ENCODE measurements at regions not wholly inside any gene's neighbourhood (a gene's known extent, or its start where the extent isn't known, plus 50 kb on each side); places are given as distances from the start of the nearest gene placed in this dataset.

GRCh38 chr20:11549172-11550103 lies 368.3 kb upstream of the BTBD3 start:
- Histone ChIP-seq H3K36me3 (no peaks in the 10 kb centered on the region), H3K27ac (no peak overlapping the region), H3K27me3 (no peaks in the 10 kb centered on the region), H3K4me1 (no peaks in the 10 kb centered on the region), H3K4me3 (no peak overlapping the region), H3K9me3 (no peaks in the 10 kb centered on the region)
- TF ChIP-seq CTCF (IDR thresholded peaks at IDR 0.05) (no peak), POLR2A (IDR thresholded peaks at IDR 0.05) (no peak)
- no peak for DNase-seq

- Histone ChIP-seq H3K27me3 (no peaks in the 10 kb centered on the region), H3K27ac (no peak overlapping the region), H3K36me3 (no peaks in the 10 kb centered on the region), H3K9me3 (no peaks in the 10 kb centered on the region), H3K4me1 (no peaks in the 10 kb centered on the region), H3K4me3 (no peak overlapping the region)
- no peak for TF ChIP-seq POLR2A (IDR thresholded peaks at IDR 0.05)
- no peak for TF ChIP-seq CTCF (IDR thresholded peaks at IDR 0.05)
- DNase-seq = no peak
Observed at GRCh38 chr20:11550657-11551338, 366.9 kb upstream of the BTBD3 start.

GRCh38 chr20:11551479-11551878 lies 366.2 kb upstream of the BTBD3 start:
- no peaks in the 10 kb centered on the region for H3K36me3 ChIP-seq
- H3K4me3 ChIP-seq = no peak overlapping the region
- H3K27me3 ChIP-seq = no peaks in the 10 kb centered on the region
- H3K9me3 ChIP-seq = no peaks in the 10 kb centered on the region
- no peak for DNase-seq
- TF ChIP-seq CTCF (IDR thresholded peaks at IDR 0.05) = no peak
- TF ChIP-seq POLR2A (IDR thresholded peaks at IDR 0.05) = no peak
- H3K4me1 ChIP-seq = no peaks in the 10 kb centered on the region
- no peak overlapping the region for H3K27ac ChIP-seq

- no peak overlapping the region for H3K27ac ChIP-seq
- H3K4me3 ChIP-seq = no peak overlapping the region
- no peaks in the 10 kb centered on the region for H3K36me3 ChIP-seq
- TF ChIP-seq POLR2A (IDR thresholded peaks at IDR 0.05) = no peak
- TF ChIP-seq CTCF (IDR thresholded peaks at IDR 0.05) = no peak
- no peaks in the 10 kb centered on the region for H3K4me1 ChIP-seq
- no peaks in the 10 kb centered on the region for H3K9me3 ChIP-seq
- H3K27me3 ChIP-seq = no peaks in the 10 kb centered on the region
- DNase-seq = no peak
Observed at GRCh38 chr20:11553603-11554002, 364.1 kb upstream of the BTBD3 start.

GRCh38 chr20:11555510-11555909 lies 362.2 kb upstream of the BTBD3 start:
- no peak for DNase-seq
- no peaks in the 10 kb centered on the region for H3K36me3 ChIP-seq
- H3K27me3 ChIP-seq = no peaks in the 10 kb centered on the region

More at GRCh38 chr20:11555510-11555909, 362.2 kb upstream of the BTBD3 start:
- TF ChIP-seq POLR2A (IDR thresholded peaks at IDR 0.05) (no peak), CTCF (IDR thresholded peaks at IDR 0.05) (no peak)
- Histone ChIP-seq H3K4me3 (no peak overlapping the region), H3K4me1 (no peaks in the 10 kb centered on the region), H3K27ac (no peak overlapping the region), H3K9me3 (no peaks in the 10 kb centered on the region)

Data from Peyer's patch (tissue), 4 donors.